ENCODE measurements at regions not wholly inside any gene's neighbourhood (a gene's known extent, or its start where the extent isn't known, plus 50 kb on each side); places are given as distances from the start of the nearest gene placed in this dataset.
"Not testable (repeated sequence)": the region's sequence is repeated elsewhere in the genome, so short reads cannot be mapped to it uniquely, and the experiment has no call there.

DNA sequence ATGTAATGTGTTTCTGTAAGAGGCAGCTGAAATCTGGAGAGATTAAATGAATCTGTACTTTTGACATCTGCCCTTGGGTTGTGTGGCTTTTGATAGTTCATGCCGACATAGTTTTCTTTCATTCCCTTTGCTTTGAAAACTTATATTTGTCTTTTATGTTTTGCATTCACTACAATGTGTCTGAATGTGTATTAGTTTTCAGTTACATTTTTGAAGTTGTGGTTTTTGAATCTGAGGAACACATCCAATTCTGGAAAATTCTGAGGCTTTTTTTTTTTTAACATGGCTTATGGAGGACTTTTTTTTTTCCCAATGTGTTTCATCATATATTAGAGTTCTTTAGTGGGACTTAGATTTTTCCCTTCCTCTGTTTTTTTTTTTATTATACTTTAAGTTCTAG, 683.7 kb upstream of the SOX9 start:
- no peak for DNase-seq (ENCODE audit: low read depth)

- DNase-seq (ENCODE audit: low read depth), result no peak
Observed at GRCh38 chr17:71438631-71439146, 682.1 kb upstream of the SOX9 start.

DNA sequence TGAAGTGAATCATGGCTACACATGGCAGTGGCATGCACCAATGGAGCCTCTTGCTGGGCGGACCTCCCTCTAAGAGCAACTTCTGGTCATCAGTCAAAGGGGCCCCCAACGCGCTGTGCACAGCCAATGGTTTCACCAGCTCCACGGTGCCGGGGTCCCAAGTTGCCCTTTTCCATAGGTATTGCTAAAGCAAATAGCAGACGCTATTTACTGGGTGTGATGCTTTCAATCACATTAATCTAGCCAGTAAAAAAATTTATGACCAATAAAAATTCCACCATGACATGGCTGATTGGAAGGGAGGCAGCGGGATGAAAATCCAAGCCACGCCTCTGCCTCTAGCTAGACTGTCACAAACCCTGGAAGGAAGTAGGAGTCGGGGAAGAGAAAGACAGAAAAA, 680.3 kb upstream of the SOX9 start:
- DNase-seq (ENCODE audit: low read depth), result no peak

DNA sequence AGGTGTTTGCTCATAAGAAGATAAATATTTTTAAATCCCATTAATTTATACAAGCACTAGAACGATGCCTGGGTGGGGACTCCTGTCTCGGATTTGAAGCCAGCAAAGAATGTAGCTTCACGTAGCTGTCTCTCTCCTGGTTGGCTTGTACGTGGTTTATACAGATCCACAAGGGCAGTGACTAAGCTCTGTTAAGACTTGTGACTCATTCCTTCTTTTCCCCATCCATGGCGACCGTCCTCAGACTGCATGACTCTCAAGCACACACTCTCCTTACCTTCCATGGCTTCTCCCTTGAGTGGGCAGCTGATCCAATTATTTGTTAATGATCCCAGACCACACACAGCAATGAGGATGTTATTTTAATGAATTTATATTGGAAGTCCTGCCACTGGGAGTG, 679.7 kb upstream of the SOX9 start:
- DNase-seq (ENCODE audit: low read depth), result no peak

DNA sequence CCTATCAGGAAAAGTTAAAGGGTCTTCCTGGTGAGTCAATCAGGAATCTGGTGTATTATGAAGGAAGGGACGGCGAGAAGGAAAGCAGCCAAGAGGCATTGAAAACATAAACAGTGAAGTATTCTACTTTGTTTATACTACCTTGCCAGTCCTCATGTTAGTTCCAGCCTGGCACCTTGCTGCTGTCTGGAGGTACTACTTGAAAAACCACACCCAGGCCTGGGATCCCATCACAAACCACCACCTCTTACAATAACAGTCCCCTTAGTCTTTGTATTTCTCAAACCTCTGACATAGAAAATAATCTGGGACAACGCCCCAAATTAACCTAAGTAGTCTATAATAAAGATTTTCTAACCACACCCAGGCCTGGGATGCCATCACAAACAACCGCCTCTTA, 676.7 kb upstream of the SOX9 start:
- DNase-seq (ENCODE audit: low read depth), result no peak

DNA sequence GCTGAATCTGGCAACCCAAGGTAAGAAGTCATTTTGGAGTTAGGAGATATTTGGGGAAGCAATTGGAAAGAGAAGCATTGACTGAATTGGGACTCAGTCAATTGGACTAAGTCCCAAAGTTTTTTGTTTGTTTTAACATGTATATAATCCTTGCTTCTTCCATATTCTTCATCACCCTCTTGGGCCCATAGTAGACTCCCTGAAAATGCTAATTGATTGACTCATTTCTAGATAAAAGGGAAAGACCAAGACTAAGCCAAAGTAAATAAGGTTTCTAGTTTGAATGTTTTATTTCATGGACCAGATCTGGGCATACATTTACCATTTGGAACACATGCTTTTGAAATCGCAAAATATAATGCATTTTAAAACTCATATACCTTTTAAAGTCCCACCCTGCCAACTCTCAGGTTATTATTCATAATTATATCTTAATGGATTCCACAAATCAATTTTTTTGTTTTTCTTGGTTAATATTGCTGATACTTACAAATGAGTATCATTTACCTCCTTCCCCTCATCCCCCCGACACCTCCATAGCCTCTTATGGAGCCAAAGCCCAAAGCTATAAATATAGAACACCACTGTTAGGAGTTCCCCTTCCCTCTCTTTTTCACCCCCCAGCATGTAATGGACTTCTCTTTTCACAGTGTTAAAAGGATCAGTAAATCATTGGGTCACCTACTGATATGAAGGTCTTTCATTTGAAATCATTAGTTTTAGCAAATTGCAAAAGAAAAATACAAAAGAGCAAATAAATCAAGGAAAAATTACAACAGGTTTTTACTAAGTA, 674.0 kb upstream of the SOX9 start:
- DNase-seq (ENCODE audit: low read depth), result no peak

- DNase-seq (ENCODE audit: low read depth), result no peak
Observed at GRCh38 chr17:71447644-71448043, 673.2 kb upstream of the SOX9 start.

- not testable (repeated sequence) for DNase-seq (ENCODE audit: low read depth)
Observed at GRCh38 chr17:71450657-71451056, 670.2 kb upstream of the SOX9 start.

- DNase-seq (ENCODE audit: low read depth), result no peak
Observed at GRCh38 chr17:71453876-71454422, 666.9 kb upstream of the SOX9 start.

DNA sequence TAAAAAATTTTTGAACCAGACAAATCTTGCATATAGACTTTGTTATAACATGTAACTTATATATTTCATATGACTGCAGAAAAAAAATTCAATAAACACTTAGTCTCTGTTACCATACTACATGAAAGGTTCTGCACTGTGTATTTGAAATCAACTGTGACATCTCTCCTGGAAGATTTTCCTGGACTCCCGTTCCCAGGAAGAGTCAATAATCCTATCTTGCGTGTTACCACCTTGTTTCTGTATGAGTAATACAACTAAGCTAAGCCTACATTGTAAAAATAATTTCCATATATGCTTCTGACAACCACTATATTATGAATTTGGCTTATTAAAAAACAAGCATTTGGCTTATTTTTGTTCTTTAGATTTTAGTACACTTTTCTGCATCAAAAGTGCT, 665.6 kb upstream of the SOX9 start:
- no peak for DNase-seq (ENCODE audit: low read depth)

DNA sequence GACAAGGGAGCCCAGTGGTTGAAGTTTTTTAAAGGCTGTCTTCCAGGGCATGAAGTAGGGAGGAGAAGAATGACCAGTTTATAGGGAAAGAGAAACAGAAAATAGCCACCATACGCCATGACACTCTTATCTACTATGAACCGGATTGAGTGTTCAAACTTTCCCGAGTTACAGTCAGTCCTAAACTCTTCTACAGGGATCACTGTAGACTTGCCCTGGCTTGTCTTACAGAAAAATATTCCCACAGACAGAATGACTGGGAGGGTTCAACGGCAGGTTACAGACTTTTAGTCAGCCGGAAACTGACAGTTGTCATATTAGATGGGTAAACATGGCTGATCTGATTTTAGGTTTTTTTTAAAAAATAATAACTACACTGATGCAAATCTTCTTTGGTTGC, 662.5 kb upstream of the SOX9 start:
- DNase-seq (ENCODE audit: low read depth), result no peak

GRCh38 chr17:71460943-71461342, 659.9 kb upstream of the SOX9 start:
- DNase-seq (ENCODE audit: low read depth), result no peak

DNA sequence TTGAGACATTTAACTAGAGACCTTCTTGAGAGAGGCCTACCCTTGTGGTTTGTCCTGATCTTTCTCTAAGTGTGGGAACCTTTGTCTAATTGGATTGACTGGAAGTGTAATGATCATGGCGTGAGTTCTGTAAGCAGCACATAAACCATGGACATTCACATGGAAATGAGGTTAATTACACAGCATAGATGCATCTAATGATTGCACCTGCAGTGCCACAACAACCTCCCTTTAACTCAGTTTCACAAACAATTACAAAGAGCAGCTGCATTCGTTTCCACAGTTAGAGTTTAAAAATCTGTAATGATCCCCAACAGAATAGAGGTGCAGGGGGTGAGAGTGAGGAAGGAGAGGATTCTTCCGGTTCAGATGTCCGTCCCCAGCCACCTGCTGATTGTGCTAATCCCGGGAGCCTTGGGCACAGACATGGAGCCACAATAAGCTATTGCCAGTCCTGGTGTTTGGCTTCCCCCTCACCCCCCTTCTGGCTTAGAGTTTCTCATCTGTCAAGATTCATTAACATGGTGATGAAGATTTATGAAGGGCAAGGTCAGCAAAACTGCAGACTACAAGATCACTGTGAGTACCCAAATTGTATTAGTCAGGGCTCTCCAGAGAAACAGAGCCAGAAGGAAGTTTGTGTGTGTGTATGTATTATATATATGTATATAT, 659.2 kb upstream of the SOX9 start:
- no peak for DNase-seq (ENCODE audit: low read depth)

DNA sequence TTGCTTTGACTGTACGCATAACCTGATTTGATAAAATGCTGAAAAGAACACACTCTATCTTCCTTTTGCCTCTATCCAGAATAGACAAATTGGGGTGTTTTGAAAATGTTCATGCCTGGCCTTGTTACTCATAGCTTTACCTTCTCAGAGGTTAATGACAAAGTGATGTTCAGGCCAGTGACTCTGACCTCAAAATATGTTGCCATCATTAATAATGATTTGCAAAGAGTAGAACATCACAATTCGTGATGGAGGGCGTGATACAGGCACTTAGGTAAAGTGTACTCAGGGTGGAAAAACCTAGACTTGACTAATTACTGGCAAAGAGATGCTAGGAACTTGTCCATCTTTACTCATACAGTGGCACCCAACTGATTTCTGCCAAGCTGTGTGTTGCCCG, 656.6 kb upstream of the SOX9 start:
- no peak for DNase-seq (ENCODE audit: low read depth)

GRCh38 chr17:71464751-71465150, 656.1 kb upstream of the SOX9 start:
- no peak for DNase-seq (ENCODE audit: low read depth)

DNA sequence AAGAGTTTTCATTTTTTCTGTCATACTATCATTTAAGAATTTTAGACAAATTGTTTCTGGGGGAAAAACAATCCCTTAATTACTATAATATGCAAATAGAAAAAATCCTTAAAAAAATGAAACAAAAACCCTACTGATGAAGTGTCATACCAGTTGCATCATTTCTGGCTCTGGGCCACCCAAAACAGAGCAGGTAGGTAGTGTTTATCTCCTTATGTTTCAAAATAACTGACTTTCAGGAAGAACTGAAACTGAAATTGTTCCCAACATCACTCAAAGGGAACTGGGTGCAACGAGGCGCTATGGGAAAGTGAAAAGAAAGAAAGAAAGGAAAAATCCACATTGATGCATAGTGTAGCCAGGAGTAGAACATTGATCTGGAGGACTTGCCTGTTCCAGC, 653.1 kb upstream of the SOX9 start:
- DNase-seq (ENCODE audit: low read depth), result no peak

DNA sequence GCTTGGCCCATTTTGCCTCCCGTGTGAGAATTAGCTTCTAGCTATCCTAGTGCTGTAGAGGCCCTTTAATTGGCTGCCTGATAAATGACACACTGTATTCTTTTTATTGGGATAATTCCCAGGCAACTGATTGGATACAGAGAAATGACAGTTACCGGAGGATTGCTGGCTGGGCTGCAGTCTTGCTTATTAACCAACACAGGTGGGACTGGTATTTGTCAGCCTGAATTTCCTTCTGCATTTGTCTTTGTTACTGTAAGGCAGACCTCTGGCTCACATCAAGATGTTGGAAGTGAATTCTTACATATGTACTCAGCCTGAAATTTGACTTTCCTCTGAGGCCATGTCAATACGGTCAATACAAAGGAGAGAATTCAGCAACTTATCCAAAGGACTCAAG, 650.8 kb upstream of the SOX9 start:
- DNase-seq (ENCODE audit: low read depth), result no peak

DNA sequence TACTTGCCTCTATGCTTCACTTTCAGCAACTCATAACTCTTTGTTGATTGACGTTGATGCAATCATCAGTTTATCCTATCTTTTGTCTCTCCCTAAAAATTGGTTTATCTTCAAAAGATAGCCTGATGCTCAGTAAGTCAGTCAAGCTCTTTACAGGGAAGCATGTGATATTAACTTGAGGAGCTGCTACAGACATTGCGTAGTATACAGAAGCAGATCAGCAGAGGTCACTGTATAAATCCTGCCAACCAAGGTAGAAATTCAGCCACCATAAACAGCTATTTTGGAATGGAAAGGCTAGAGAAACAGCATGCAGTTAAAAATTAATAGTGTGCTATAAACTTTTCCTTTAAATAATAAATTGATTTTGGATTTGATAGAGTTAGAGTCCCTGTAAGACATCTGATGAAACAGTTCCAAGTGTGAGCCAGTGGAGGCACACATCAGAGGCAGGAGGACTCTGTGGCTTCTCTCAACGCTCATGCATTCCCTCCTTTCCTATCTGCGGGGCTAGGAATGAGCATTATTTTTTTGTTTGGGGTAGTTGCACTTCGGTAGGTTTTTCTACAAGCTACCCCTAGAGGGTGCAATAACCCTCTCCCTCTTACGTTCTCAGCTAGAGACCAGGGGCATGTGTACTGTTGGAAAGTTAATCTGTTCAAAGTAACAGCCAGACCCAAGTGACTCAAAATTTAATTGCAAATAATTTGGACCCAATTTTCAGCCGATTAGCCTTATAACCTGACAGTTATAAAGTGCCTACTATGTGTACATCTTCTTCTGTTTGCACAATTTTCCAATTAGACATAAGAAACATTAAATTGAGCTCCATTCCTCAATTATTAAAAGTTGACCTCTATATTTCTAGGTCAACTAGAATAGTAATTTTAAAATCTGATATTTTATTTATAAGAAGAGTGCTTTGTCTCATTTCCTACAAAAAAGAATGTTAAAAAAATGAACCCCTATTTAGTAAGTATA, 647.7 kb upstream of the SOX9 start:
- no peak for DNase-seq (ENCODE audit: low read depth)

- no peak for DNase-seq (ENCODE audit: low read depth)
Observed at GRCh38 chr17:71477356-71477755, 643.5 kb upstream of the SOX9 start.

DNA sequence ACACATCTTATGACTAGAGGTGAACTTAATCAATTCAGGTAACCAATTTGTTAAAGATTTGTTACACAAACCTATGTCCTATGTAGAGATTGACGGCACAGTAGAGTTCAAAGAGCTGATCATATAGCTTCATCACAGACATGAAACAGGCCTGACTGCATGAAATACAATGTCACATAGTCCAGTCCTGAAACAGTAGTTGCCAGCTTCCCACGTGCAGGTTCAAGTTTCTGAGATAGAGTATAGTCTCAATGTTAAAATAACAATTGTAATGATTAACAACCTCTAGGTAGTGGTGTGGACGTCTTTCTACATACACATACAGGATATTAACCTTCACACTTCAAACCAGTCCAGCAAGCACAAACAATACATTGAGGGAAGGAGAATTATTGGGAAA, 640.7 kb upstream of the SOX9 start:
- no peak for DNase-seq (ENCODE audit: low read depth)

- DNase-seq (ENCODE audit: low read depth), result no peak
Observed at GRCh38 chr17:71482625-71483024, 638.2 kb upstream of the SOX9 start.

GRCh38 chr17:71484546-71484945, 636.3 kb upstream of the SOX9 start:
- no peak for DNase-seq (ENCODE audit: low read depth)
